GM19043 (cell line): ENCODE measurements at regions not wholly inside any gene's neighbourhood (a gene's known extent, or its start where the extent isn't known, plus 50 kb on each side); places are given as distances from the start of the nearest gene placed in this dataset.
"Not testable (repeated sequence)": the region's sequence is repeated elsewhere in the genome, so short reads cannot be mapped to it uniquely, and the experiment has no call there.

Source experiments
- ATAC-seq: cut with Tn5 transposase; IDR thresholded peaks from one replicate; pipeline ENCODE4 v1.9.1; 2021; ENCODE audit warnings: low read depth; ENCODE audit not compliant: unreplicated experiment

DNA sequence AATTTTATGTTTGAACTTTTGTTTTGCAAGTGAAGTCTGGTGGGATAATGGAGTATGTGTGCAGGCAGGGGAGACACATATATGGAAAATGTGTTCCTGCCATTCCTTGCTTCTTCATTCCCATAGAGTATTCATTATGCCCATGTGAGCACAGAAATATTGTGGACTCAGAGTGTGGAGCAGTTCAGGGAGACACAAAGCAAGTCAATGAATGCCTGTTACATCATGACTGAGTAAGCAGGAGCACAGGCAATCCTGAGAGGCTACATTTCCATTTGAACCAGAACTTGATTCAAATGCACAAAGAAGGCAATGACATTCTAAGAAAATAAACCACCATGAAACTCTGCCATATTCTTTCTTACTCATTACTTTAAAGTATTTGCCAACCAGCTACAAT is 990.5 kb downstream of the PRIM2 start:
- not testable (repeated sequence) for ATAC-seq

DNA sequence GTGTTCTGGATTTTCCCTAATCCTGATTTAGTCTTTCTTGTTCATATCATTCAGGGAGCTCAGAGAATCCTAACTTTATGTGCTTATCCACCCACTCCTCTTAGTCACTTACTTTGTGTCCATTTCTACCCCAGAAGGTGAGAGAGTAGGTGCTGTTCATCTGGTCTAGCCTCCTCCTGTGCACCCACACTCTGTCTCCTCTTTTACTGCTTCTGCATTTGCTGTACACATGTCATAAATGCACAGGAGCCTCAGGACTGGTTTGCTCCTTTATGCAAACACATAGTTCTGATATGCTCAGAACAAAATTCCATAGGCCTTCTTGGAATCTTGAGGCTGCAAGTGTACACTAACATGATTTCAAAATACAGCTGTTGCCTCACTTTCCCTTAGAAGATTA is 1014.7 kb downstream of the PRIM2 start:
- not testable (repeated sequence) for ATAC-seq

DNA sequence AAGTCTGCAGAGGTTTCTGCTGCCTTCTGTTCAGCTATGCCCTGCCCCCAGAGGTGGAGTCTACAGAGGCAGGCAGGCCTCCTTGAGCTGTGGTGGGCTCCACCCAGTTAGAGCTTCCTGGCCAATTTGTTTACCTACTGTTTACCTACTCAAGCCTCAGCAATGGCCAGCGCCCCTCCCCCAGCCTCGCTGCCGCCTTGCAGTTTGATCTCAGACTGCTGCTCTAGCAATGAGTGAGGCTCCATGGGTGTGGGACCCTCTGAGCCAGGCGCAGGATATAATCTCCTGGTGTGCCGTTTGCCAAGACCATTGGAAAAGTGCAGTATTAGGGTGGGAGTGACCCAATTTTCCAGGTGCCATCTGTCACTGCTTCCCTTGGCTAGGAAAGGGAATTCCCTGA is 1024.9 kb downstream of the PRIM2 start:
- not testable (repeated sequence) for ATAC-seq

DNA sequence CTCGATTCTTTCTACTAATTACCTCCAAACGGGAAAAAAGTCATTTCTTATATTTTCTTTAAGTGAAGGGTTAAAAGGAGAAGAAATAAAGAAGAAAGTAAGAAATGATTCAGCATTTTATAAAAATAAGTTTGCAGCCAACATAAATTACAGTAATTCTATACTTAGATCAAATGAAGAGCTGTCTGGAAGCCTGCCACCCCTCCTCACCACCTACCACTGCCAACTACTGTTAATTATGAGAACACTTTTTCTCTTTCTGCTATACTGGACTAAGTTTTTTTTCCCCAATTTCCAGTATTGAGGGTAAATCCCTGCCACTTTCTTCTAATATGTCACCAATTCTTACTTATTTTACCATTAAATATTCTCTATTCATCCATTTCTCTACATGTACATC is 1030.1 kb downstream of the PRIM2 start:
- not testable (repeated sequence) for ATAC-seq

DNA sequence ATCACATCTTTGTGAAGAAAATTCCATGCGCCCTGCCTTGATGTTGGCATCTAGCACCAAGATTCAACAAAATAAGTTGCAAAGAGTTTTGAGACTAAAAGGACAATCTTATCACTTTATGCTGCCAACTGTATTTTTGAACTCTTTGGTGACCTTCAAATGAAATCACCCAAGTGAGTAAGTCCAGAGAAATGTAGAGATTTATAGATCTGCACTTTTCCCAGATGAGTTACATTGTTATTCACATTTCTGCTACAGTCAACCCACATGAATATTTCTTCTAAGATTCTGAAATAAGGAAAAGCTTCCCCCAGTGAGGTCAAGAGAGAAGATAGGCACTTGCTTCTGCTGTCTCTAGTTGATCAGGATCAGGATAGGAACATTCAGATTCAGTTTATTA is 1034.2 kb downstream of the PRIM2 start:
- not testable (repeated sequence) for ATAC-seq

DNA sequence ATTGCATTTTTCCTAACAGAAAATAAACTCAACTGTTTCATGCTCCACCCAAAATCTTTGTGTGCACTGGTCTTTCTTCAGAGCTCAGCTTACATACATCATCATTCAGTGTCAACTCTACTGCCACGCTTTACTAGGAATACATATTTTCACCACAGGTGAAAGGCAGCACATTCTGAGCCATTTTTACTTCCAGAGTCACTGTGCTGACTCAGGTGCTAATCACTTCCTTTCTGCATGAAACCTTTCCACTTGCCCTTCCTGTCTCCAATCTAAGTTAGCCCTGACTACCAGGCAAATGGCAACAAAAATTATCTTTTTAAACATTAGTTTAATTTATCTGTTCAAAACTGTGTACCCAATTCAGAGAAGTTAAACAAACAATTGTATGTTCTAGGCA is 1041.0 kb downstream of the PRIM2 start:
- not testable (repeated sequence) for ATAC-seq

DNA sequence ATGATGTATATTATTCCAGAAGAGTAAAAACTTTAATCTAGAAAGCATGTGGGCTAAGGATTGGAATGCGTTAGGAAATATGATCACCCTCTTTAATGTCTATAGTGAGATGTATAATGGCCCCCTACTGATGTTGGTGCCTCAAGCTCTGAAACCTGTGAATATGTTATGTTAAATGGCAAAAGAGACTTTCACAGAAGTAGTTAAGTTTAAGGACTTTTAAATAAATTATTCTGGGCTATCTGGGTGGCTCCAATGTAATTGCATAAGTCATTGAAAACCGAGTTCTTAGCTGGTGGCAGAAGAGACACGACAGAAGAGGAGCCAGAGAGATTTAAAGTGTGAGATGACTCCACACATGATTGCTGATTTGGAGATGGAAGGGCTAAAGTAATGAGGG is 1048.4 kb downstream of the PRIM2 start:
- ATAC-seq, result not testable (repeated sequence)

DNA sequence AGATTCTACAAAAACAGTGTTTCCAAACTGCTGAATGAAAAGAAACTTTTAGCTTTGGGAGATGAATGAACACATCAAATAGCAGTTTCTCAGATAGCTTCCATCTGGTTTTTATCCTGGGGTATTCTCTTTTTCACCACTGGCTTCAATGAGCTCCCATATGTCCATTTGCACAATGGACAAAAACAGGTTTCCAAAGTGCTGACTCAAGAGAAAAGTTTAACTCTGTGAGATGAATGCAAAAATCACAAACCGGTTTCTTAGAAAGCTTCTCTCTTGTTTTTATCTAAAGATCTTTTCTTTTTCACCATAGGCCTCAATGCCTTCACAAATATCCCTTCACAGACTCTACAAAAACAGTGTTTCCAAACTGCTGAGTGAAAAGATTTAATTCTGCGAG is 1089.2 kb downstream of the PRIM2 start:
- not testable (repeated sequence) for ATAC-seq

DNA sequence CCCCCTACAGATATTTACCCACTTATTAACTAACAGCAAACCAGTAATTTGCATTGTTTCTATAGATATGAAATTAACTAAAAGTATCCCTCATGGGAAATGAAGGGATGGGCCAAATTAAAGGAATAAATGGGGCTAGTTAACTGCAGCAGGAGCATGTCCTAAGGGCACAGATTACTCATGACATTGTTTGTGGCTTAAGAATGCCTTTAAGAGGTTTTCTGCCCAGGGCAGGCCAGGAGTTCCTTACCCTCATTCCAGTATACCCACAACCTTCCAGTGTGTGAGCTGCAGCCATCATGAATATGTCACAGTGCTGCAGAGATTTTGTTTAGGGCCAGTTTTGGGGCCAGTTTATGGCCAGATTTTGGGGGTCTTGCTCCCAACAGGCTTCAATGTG is 1101.9 kb downstream of the PRIM2 start:
- ATAC-seq, result no peak
